HG03280 (cell line): ENCODE measurements at regions not wholly inside any gene's neighbourhood (a gene's known extent, or its start where the extent isn't known, plus 50 kb on each side); places are given as distances from the start of the nearest gene placed in this dataset.

Source experiments
- ATAC-seq: cut with Tn5 transposase; IDR thresholded peaks from one replicate; pipeline ENCODE4 v1.9.1; 2021; ENCODE audit warnings: mild to moderate bottlenecking, moderate library complexity; ENCODE audit not compliant: unreplicated experiment

- no peak for ATAC-seq
Observed at GRCh38 chr13:27014406-27015359, 156.9 kb downstream of the USP12 start.

GRCh38 chr13:27012482-27013197 is 159.0 kb downstream of the USP12 start:
- ATAC-seq = no peak

GRCh38 chr13:27011661-27012060 is 159.9 kb downstream of the USP12 start:
- ATAC-seq = no peak

DNA sequence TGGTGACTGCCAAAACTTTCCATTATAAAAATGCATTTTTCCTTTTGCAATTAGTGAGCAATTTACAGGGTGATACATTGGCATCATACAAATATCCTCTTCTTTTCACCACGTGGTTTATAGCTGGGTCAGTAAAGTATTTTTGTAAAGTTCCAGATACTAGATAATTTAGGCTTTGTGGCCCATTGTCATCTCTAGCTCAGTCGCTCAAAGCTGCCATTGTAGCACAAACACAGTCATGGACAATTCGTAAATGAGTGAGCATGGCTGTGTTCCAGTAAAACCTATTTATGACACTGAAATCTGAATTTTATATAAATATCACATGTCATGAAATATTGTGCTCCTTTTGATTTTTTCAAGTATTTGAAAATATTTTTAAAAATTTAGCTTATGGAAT is 162.9 kb downstream of the USP12 start:
- ATAC-seq = no peak

DNA sequence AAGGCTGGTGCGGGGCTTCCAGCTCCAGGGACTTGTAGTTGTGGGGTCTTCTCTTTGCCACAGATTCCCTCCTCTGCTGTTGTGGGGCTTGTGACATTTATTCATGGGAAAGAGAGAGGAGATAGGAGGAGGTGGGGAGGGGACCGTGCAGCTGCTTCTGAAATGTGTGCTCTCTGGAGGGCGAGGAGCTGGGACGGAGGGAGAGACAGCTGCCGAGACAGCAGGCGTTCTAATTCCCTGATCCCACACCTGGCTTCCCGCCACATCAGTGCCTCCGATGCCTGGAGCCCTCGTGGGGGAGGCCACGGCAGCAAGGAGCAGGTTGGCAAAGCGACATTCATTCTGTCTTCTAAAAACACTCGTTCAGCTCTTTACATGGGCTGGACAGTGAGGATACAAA is 164.4 kb downstream of the USP12 start:
- ATAC-seq = no peak

DNA sequence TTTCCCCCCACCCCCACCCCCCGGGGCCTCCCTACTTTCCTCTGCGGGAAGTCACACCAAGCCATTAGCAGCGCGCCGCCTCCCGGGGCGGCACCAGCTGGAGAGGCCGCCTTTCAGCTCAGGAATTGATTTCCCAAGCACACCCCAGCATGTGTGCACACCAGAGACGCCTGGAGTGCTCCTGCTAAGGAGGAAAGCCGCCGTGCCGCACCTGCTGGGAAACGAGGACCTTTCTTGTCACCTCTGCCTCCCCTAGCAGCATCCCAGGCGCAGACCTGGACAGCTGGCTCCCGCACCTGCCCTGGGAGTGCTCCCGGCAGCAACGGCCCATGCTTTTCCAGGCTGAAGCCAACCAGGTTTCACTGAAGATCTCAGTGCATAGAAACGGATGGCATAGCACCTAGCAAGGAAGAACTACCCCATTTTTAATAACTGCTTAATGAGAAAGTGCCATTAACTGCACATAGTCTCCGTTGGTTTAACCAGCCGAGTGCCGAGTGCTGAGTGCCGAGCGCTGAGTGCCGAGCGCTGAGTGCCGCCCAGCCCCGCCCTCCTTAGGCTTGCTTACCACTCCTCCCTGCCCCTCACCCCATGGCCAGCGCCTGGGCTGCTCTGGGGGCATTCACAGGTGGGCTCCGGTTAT is 165.0 kb downstream of the USP12 start:
- no peak for ATAC-seq

GRCh38 chr13:27005976-27006518 is 165.6 kb downstream of the USP12 start:
- no peak for ATAC-seq

DNA sequence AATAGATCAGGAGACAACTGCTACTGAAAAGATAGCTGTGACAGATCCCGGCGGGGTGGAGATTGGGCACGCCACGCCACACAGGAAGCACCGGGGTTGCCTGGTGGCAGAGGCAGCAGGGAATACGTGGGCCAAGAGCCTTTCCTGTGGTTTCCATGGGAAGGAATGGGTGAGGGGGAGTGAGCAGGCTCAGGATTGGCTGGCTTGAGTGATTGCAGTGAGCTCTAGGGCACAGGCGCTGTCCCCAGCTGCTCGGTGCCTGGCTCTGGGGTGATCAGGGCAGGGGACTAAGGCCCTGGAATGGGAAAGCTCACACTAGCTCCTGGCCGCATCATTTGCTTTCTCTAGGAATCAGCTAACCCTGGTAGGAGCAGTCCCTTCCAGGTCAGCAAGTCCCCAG is 166.1 kb downstream of the USP12 start:
- no peak for ATAC-seq

GRCh38 chr13:27004866-27005265 is 166.7 kb downstream of the USP12 start:
- no peak for ATAC-seq

- ATAC-seq = no peak
Observed at GRCh38 chr13:27004326-27004725, 167.3 kb downstream of the USP12 start.

- ATAC-seq = no peak
Observed at GRCh38 chr13:27001705-27002104, 169.9 kb downstream of the USP12 start.

DNA sequence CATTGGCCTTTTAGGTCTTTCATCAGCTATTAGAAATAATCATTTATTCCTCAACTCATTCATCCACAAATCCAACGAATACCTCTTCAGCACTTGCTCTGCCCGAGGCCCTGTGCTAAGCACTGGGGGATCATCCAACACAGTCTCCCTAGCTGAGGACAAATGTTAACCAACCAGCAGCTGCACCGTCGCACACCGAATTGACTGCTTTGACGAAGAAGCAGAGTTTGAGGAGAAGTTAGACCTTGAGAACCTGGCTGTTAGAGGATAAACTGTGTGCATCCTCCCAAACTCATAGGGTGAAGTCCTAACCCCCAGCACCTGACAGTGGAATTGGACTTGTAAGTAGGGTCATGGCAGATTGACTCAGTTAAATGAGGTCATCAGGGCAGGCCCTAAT is 170.9 kb downstream of the USP12 start:
- ATAC-seq = no peak

GRCh38 chr13:26999499-26999898 is 172.1 kb downstream of the USP12 start:
- no peak for ATAC-seq

DNA sequence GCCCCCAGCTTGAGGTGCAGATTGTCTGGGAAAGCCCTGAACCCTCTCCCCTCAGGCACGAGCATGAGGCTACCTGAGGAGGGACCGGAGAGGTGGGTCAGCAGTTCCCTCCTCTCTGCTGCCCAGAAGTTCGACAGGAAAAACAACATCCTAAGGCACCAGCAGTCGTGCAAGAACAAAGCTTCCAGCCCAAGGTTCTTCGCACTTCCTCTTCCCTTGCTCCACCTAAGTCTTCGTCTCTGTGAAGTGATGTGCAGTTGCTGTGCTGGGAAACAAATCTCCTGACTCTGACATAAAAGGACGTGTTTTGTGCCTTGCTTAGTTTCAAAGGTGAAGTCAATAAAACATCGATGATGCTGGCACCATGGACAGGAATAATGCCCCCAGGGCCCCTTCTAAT is 173.3 kb downstream of the USP12 start:
- no peak for ATAC-seq

DNA sequence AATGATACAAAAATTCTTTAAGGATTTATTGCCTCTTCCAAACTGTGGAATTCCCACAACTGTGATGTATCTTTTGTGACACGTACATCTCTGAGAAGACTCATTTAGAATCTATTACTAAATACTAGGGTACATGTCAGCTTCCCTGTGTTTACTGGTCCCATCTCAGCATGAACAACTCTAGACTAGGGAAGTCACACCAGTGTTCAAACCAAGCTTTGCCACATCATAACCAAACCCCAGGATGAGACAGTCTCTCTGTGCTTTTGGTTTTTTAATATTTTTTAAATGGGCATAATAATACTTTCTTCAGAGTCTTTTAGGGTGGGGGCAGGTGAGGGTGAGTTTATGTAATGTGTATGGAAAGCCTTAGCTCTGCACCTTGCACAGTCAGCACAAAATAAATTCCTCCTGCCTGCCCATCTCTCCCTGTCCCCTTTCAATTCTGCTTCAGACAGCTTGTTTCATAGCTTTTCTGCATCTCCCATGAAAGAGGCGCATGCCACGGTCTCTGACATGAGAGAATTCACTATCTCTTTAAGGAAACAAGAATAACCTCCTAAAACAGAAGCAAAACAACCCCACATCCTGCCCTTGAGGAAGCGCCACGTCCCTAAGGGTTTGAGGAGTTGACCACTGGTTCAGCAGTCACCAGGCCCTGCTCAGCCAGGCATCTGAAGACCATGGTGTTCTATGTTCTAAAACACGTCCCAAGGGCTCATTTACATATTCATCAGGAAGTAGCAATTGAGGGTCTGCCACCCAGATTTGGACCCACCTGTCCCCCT is 174.5 kb downstream of the USP12 start:
- ATAC-seq = peak; percentile 66

- ATAC-seq = no peak
Observed at GRCh38 chr13:26995159-26995558, 176.5 kb downstream of the USP12 start.

DNA sequence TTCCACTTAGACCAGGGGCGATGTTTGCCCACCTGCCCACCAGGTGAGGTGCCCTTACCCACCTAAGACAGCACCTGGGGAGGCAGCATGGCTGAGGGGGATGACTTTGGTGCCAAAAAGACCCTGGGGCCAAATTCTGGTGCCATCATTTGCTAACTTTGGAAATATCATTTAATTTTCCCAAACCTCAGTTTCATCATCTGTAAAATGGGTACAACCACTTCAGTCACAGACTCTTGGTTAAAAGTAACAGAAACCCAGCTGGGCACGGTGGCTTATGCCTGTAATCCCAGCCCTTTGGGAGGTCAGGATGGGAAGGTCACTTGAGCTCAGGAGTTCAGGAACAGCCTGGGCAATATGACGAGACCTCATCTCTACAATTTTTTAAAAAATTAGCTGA is 177.8 kb downstream of the USP12 start:
- no peak for ATAC-seq

DNA sequence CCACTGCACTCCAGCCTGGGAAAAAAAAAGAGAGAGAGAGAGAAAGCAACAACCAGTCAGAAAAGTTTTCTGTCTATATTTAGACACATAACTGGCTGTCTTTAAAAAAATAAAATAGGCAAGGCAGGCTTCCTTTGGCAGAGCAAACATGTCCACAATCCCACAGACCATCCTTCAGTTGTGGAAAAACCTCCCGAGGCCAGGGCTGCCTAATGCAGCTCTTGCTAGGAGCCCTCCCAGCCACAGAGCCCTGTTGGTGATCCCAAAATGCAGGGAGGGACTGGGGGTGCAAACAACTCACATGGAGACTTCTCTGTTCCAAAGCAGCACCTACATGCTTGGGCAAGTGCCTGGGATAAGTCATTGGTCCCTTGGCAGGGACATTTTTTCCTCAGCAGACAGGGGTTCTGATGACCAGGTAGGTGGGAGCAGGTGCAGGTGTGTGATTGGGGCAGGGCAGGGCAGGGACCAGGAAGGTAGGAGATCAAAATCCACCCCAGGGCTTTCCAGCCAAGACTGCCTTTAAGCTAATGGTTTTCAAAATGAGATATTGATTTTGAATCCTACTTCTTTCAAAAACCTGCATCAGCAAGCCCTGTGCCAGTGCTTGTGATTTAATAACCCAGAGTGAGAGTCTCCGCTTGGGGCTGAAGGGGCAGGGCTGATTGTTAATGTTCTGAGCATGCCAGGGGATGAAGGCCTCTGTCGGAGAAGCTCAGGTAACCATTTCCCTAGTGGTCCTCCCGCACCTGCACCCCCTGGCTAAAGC is 178.5 kb downstream of the USP12 start:
- no peak for ATAC-seq

DNA sequence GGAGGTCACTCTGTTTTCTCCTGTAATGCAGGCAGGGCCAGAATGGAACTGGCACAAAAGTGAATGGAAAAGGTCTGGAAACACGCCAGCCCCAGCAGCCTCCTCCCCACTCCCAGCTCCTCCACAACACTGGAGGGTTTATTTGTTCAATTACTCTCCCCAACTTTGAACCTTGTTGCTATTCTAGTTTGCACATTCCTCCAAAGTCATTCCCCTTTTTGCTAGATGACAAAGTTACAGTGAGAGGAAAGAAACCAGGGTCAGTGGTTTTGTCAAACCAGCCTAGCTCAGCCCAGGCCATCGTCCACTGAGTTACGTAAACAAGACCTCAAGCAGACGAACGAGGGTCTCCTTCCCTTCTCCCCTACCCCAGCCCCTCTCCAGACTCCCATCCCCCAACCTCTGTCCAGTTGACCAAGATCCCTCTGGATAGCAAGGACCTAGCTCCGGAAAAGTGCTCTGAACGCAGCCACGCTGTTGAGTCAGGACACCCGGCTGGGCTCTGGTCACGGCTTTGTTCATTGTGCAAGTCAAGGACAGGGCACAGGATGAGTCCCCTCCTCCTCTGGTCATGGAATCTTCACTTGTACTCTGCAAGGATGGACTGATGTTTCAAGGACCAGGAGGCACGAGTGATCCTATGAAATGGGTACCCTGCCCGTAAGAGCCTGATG is 180.0 kb downstream of the USP12 start:
- no peak for ATAC-seq
